ENCODE measurements at regions not wholly inside any gene's neighbourhood (a gene's known extent, or its start where the extent isn't known, plus 50 kb on each side); places are given as distances from the start of the nearest gene placed in this dataset.

GRCh38 chr5:117652036-117652957, 1077.7 kb upstream of the SEMA6A start:
- TF ChIP-seq CTCF (conservative IDR thresholded peaks at IDR 0.05) (no peak), EZH2 (IDR thresholded peaks at IDR 0.05; ENCODE audit: low read depth) (no peak)
